H9 (cell line): ENCODE measurements at regions not wholly inside any gene's neighbourhood (a gene's known extent, or its start where the extent isn't known, plus 50 kb on each side); places are given as distances from the start of the nearest gene placed in this dataset.

Experiments used
- DNase-seq: peaks from one replicate; pipeline ENCODE4 v3.0.0-alpha.2; 2017
- H2AFZ ChIP-seq: one replicate; pipeline ENCODE4 v1.6.1; 2013; ENCODE audit warnings: mild to moderate bottlenecking, low read length, control low read depth, moderate library complexity
- H2AK5ac ChIP-seq: 2 replicates; pipeline ENCODE4 v1.6.1; 2013; ENCODE audit warnings: low read length, control low read depth, mixed read lengths; ENCODE audit not compliant: insufficient read length
- H2BK120ac ChIP-seq: one replicate; pipeline ENCODE4 v1.6.1; 2013; ENCODE audit warnings: low read depth, mild to moderate bottlenecking, low read length, control low read depth, inconsistent platforms; ENCODE audit not compliant: poor library complexity, severe bottlenecking
- H2BK12ac ChIP-seq: 2 replicates; pipeline ENCODE4 v1.6.1; 2013; ENCODE audit warnings: low read length, control low read depth, mixed read lengths, low read depth; ENCODE audit not compliant: insufficient read length
- H2BK15ac ChIP-seq: 2 replicates; pipeline ENCODE4 v1.6.1; 2013; ENCODE audit warnings: low read depth, low read length, control low read depth
- H2BK20ac ChIP-seq: one replicate; pipeline ENCODE4 v1.6.1; 2013; ENCODE audit warnings: low read depth, mild to moderate bottlenecking, low read length, control low read depth, inconsistent platforms; ENCODE audit not compliant: poor library complexity, severe bottlenecking
- H2BK5ac ChIP-seq: 2 replicates; pipeline ENCODE4 v1.6.1; 2013; ENCODE audit warnings: low read length, control low read depth, mixed read lengths; ENCODE audit not compliant: insufficient read length
- H3K14ac ChIP-seq: 2 replicates; pipeline ENCODE4 v1.6.1; 2013; ENCODE audit warnings: low read length, control low read depth; ENCODE audit not compliant: insufficient read depth
- H3K18ac ChIP-seq: 2 replicates; pipeline ENCODE4 v1.6.1; 2013; ENCODE audit warnings: low read depth, mild to moderate bottlenecking, mixed read lengths, low read length, control low read depth; ENCODE audit not compliant: insufficient read length
- H3K23ac ChIP-seq: 2 replicates; pipeline ENCODE4 v1.6.1; 2013; ENCODE audit warnings: low read length, control low read depth, mixed read lengths, low read depth; ENCODE audit not compliant: insufficient read length
- H3K23me2 ChIP-seq: 2 replicates; pipeline ENCODE4 v1.6.1; 2013; ENCODE audit warnings: low read depth, mild to moderate bottlenecking, mixed read lengths, low read length, control low read depth; ENCODE audit not compliant: insufficient read length, poor library complexity, severe bottlenecking
- H3K27ac ChIP-seq: 2 replicates; pipeline ENCODE4 v1.5.1; 2013; ENCODE audit warnings: low read length, control low read depth, mixed read lengths, low read depth; ENCODE audit not compliant: insufficient read length
- H3K27me3 ChIP-seq: 2 replicates; pipeline ENCODE4 v1.6.1; 2013; ENCODE audit warnings: low read length, control low read depth, inconsistent platforms; ENCODE audit not compliant: insufficient read depth
- H3K4ac ChIP-seq: 2 replicates; pipeline ENCODE4 v1.6.1; 2013; ENCODE audit warnings: low read depth, mild to moderate bottlenecking, control low read depth, inconsistent platforms, low read length, moderate library complexity
- H3K4me1 ChIP-seq: 2 replicates; pipeline ENCODE4 v1.6.1; 2013; ENCODE audit warnings: low read length, control low read depth, inconsistent platforms; ENCODE audit not compliant: insufficient read depth
- H3K4me2 ChIP-seq: 2 replicates; pipeline ENCODE4 v1.6.1; 2013; ENCODE audit warnings: low read length, control low read depth, mixed read lengths; ENCODE audit not compliant: insufficient read length, insufficient read depth
- H3K56ac ChIP-seq: 2 replicates; pipeline ENCODE4 v1.6.1; 2013; ENCODE audit warnings: low read depth, mild to moderate bottlenecking, mixed read lengths, low read length, control low read depth; ENCODE audit not compliant: insufficient read length
- H3K79me1 ChIP-seq: 2 replicates; pipeline ENCODE4 v1.6.1; 2013; ENCODE audit warnings: low read depth, mild to moderate bottlenecking, moderate library complexity, low read length, control low read depth, inconsistent platforms; ENCODE audit not compliant: insufficient read depth, poor library complexity, severe bottlenecking
- H3K79me2 ChIP-seq: 2 replicates; pipeline ENCODE4 v1.6.1; 2013; ENCODE audit warnings: low read length, control low read depth, inconsistent platforms; ENCODE audit not compliant: insufficient read depth
- H3K9ac ChIP-seq: 2 replicates; pipeline ENCODE4 v1.6.1; 2013; ENCODE audit warnings: low read length, control low read depth, mixed read lengths; ENCODE audit not compliant: insufficient read length; ENCODE audit errors: extremely low read depth
- H3K9me3 ChIP-seq: one replicate; pipeline ENCODE4 v1.6.1; 2013; ENCODE audit warnings: low read depth, low read length, inconsistent platforms; ENCODE audit not compliant: control insufficient read depth
- H3T11ph ChIP-seq: one replicate; pipeline ENCODE4 v1.6.1; 2013; ENCODE audit warnings: mild to moderate bottlenecking, low read length, control low read depth, inconsistent platforms
- H4K20me1 ChIP-seq: one replicate; pipeline ENCODE4 v1.6.1; 2013; ENCODE audit not compliant: control insufficient read depth, insufficient read length, insufficient read depth
- H4K5ac ChIP-seq: 2 replicates; pipeline ENCODE4 v1.6.1; 2013; ENCODE audit warnings: low read depth, mild to moderate bottlenecking, mixed read lengths, low read length, control low read depth; ENCODE audit not compliant: insufficient read length
- H4K8ac ChIP-seq: replicated peaks from 2 replicates; pipeline ENCODE4 v1.6.1; 2013; ENCODE audit warnings: low read length, control low read depth, mixed read lengths, low read depth; ENCODE audit not compliant: insufficient read length
- H4K91ac ChIP-seq: 2 replicates; pipeline ENCODE4 v1.6.1; 2013; ENCODE audit warnings: low read depth, mild to moderate bottlenecking, moderate library complexity, mixed read lengths, low read length, control low read depth; ENCODE audit not compliant: insufficient read length
- H3K27ac Mint-ChIP-seq, 3 experiments: 2 replicates in 2 of 3; 3 replicates in 1 of 3; pipeline ENCODE4 v1.8.0; 2020 to 2021; ENCODE audit warnings: mixed read lengths in 3 of 3, mild to moderate bottlenecking in 1 of 3, moderate library complexity in 1 of 3
- H3K27me3 Mint-ChIP-seq: 2 replicates; pipeline ENCODE4 v1.8.0; 2021; ENCODE audit warnings: low read depth, mild to moderate bottlenecking, moderate library complexity, mixed read lengths
- H3K36me3 Mint-ChIP-seq, 3 experiments: 2 replicates in 2 of 3; 3 replicates in 1 of 3; pipeline ENCODE4 v1.8.0; 2020 to 2021; ENCODE audit warnings: low read depth in 3 of 3, mixed read lengths in 3 of 3; ENCODE audit not compliant: insufficient read depth in 1 of 3
- H3K4me1 Mint-ChIP-seq, 2 experiments: 2 replicates each; pipeline ENCODE4 v1.8.0; 2020; ENCODE audit warnings: mixed read lengths in 2 of 2
- H3K4me3 Mint-ChIP-seq, 2 experiments: 2 replicates in 1 of 2; 3 replicates in 1 of 2; pipeline ENCODE4 v1.8.0; 2020 to 2021; ENCODE audit warnings: mild to moderate bottlenecking in 2 of 2, mixed read lengths in 2 of 2, moderate library complexity in 1 of 2
- H3K9me3 Mint-ChIP-seq, 2 experiments: 2 replicates in 1 of 2; 3 replicates in 1 of 2; pipeline ENCODE4 v1.8.0; 2020; ENCODE audit warnings: mild to moderate bottlenecking in 2 of 2, mixed read lengths in 2 of 2, moderate library complexity in 1 of 2
- CTCF ChIP-seq: fragments of 200-600 bp; sonication (generic); conservative IDR thresholded peaks from 3 replicates; pipeline ENCODE4 v1.8.0; 2021; ENCODE audit warnings: antibody characterized with exemption, mild to moderate bottlenecking
- WGBS: extraction: QIAGEN DNeasy Blood & Tissue Kit; methylation state at CpG from one replicate; pipeline ENCODE4 v1.1.7; 2013; ENCODE audit warnings: missing lambda C conversion rate, low lambda C conversion rate, mixed read lengths; ENCODE audit not compliant: insufficient read length; ENCODE audit errors: extremely low coverage; 5-methylcytosine and 5-hydroxymethylcytosine counted together

- Histone ChIP-seq H4K20me1 (no peaks in the 10 kb centered on the region), H2BK15ac (no peak overlapping the region), H2BK12ac (no peak overlapping the region), H4K5ac (no peak overlapping the region), H3K27ac (no peak overlapping the region), H2AK5ac (no peak overlapping the region), H3K23me2 (no peaks in the 10 kb centered on the region), H3K79me2 (no peaks in the 10 kb centered on the region), H3K18ac (no peak overlapping the region), H3K14ac (no peak overlapping the region), H3K79me1 (no peaks in the 10 kb centered on the region), H3K4me2 (no peak overlapping the region), H4K8ac (no peak overlapping the region), H3K9me3 (no peaks in the 10 kb centered on the region), H3K4ac (no peak overlapping the region), H3K4me1 (no peaks in the 10 kb centered on the region), H3K9ac (no peak overlapping the region), H2BK20ac (no peak overlapping the region), H2AFZ (no peak overlapping the region), H2BK120ac (no peak overlapping the region), H2BK5ac (no peak overlapping the region), H3T11ph (no peak overlapping the region), H4K91ac (no peak overlapping the region), H3K56ac (no peak overlapping the region), H3K27me3 (no peaks in the 10 kb centered on the region), H3K23ac (no peak overlapping the region)
- H3K4me1 Mint-ChIP-seq: no peaks in the 10 kb centered on the region
- no peaks in the 10 kb centered on the region for H3K9me3 Mint-ChIP-seq
- DNase-seq: no peak
- H3K4me3 Mint-ChIP-seq: no peak overlapping the region
- peaks cover 0 to 7% (median 4%) of the 10 kb centered on the region in 3 experiments; a peak in 3 of 7 replicates for H3K36me3 Mint-ChIP-seq
- H3K27me3 Mint-ChIP-seq: no peaks in the 10 kb centered on the region
- no peak for TF ChIP-seq CTCF
- no peak overlapping the region for H3K27ac Mint-ChIP-seq
- WGBS: no CpG with 5 or more reads among the region's 1 CpG
Observed at GRCh38 chr13:82036602-82037001, 1695.7 kb upstream of the SPRY2 start.
